GM12875 (cell line): ENCODE measurements at regions not wholly inside any gene's neighbourhood (a gene's known extent, or its start where the extent isn't known, plus 50 kb on each side); places are given as distances from the start of the nearest gene placed in this dataset.

Experiments used
- H3K4me3 ChIP-seq: one replicate; pipeline ENCODE4 v1.5.1; 2011; ENCODE audit warnings: low read depth, low read length, control low read depth
- TF ChIP-seq, protein P1 (sequence below): IDR thresholded peaks from 2 replicates; pipeline ENCODE4 v1.5.1; 2011; ENCODE audit warnings: low read depth, mild to moderate bottlenecking, control low read depth, inconsistent platforms, low read length, moderate library complexity, borderline replicate concordance; ENCODE audit not compliant: insufficient read depth

DNA sequence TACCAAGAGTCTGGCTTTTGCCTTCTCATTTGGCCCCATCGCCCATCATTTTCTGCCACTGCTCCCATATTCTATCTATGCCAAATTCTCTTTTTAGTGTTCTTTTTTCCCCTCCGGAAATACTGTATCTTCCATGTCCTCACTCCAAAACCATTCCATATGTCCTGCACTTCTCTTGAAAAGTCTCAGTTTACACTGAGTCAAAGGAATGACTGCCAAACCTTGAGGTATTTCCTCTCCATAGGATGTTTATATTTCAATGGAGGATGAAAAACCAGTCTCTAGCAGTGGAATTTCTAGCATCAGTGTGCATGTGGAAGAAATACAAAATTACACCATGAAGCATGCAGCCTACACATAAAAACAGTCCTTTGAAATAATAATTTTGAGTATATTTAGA is 121.4 kb upstream of the PHYHIPL start:
- TF ChIP-seq, protein P1, sequence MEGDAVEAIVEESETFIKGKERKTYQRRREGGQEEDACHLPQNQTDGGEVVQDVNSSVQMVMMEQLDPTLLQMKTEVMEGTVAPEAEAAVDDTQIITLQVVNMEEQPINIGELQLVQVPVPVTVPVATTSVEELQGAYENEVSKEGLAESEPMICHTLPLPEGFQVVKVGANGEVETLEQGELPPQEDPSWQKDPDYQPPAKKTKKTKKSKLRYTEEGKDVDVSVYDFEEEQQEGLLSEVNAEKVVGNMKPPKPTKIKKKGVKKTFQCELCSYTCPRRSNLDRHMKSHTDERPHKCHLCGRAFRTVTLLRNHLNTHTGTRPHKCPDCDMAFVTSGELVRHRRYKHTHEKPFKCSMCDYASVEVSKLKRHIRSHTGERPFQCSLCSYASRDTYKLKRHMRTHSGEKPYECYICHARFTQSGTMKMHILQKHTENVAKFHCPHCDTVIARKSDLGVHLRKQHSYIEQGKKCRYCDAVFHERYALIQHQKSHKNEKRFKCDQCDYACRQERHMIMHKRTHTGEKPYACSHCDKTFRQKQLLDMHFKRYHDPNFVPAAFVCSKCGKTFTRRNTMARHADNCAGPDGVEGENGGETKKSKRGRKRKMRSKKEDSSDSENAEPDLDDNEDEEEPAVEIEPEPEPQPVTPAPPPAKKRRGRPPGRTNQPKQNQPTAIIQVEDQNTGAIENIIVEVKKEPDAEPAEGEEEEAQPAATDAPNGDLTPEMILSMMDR: no peak
- H3K4me3 ChIP-seq: no peak overlapping the region

- H3K4me3 ChIP-seq: no peak overlapping the region
- TF ChIP-seq, protein P1: no peak
Observed at GRCh38 chr10:59057345-59057744, 119.1 kb upstream of the PHYHIPL start.

DNA sequence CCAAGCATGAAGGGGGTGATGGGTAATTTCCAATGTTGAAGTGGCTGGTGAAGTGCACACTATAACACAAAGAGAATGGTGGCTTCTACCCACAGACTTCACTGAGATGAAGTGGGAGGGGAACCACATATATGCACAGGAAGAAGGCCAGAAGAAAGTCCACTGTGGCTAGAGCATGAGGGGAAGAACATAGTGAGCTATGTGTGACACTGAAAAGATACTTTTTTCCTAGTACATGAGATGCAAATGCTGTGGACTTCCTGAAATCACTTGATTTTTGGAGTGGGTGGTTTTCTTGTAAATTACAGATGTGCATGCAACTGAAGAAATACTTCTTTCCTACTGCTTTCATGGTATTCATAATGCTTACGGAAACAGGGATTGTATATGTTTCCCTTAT is 115.6 kb upstream of the PHYHIPL start:
- no peak overlapping the region for H3K4me3 ChIP-seq
- TF ChIP-seq, protein P1: no peak

- no peak overlapping the region for H3K4me3 ChIP-seq
- TF ChIP-seq, protein P1: no peak
Observed at GRCh38 chr10:59063491-59063890, 113.0 kb upstream of the PHYHIPL start.

- TF ChIP-seq, protein P1: no peak
- no peak overlapping the region for H3K4me3 ChIP-seq
Observed at GRCh38 chr10:59064080-59064692, 112.3 kb upstream of the PHYHIPL start.

DNA sequence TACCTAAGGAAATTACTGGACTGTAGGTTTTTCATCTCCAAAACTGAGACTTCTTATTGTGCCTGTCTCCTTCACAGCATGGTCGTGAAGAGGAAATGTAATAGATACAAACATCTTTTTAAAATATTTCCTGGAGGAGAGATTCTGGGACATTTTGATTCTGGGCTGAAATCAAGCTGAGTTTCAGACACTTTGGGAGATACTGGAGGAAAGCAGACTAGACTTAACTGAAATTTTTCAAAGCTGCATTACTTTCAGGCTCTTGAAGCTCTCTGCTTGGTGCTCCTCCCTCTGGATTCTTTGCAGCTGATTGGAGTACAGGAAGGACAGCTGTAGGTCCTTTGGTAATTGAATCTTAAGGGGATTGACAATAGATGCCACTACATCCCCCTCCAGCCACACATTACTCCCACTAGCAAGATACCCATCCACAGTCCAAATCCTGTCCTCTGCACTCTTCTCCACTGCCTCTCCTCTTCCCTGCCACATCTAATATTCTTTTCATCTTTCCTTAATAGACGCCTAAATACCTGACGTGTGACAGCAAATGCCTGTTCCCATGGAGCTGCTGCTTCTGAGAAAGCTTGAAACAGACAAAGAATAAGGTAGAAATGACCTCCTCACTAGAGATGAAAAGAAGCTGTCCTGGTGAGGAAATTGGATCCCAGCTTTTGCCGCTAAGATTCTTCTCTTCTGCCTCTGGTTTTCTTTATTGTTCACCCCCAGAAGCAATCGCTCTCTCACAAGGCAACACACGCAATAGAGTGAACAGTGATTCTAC is 111.5 kb upstream of the PHYHIPL start:
- TF ChIP-seq, protein P1: no peak
- H3K4me3 ChIP-seq: no peak overlapping the region
